ENCODE measurements at regions not wholly inside any gene's neighbourhood (a gene's known extent, or its start where the extent isn't known, plus 50 kb on each side); places are given as distances from the start of the nearest gene placed in this dataset.
"Not testable (repeated sequence)": the region's sequence is repeated elsewhere in the genome, so short reads cannot be mapped to it uniquely, and the experiment has no call there.

DNA sequence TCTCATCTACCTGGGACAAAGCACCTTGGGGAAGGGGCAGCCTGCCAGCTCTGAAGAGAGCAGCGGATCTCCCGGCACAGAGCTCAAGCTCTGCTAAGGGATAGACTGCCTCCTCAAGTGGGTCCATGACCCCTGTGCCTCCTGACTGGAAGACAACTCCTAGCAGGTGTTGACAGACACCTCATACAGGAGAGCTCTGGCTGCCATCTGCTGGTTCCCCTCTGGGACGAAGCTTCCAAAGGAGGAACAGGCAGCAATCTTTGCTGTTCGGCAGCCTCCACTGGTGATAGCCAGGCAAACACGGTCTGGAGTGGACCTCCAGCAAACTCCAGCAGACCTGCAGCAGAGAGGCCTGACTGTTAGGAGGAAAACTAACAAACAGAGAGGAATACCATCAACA lies 549.9 kb upstream of the LRATD1 start:
- no peaks in the 10 kb centered on the region for H3K36me3 ChIP-seq (ENCODE audit: control insufficient read depth, insufficient read depth, low read length)
- DNase-seq (ENCODE audit: low read depth, low spot score): no peak

DNA sequence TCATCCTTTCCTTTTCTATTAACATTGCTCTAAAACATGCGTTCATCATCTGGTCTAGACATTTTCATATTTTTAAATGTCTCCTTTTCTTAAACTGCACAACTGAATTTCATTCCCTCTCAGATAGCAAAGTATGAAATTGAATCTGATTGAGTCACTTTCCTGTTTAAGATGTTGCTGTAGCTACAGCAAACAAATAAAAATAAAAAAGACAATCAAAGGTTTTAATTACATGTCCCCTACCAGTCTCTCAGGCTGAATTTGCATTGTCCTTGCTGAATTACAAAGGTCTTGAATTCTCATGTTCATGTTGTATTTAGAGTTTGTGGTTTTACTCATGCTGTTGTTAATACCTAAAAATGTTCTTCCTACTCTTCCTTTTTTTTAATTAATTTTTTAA lies 537.9 kb upstream of the LRATD1 start:
- in situ Hi-C loops (cut with HindIII; ENCODE audit: low pct_unique_long_range_greater_than_20kb, low sequenced_read_pairs): no loop called here
- POLR2A ChIA-PET: no interaction called here
- TF ChIP-seq, protein P1, sequence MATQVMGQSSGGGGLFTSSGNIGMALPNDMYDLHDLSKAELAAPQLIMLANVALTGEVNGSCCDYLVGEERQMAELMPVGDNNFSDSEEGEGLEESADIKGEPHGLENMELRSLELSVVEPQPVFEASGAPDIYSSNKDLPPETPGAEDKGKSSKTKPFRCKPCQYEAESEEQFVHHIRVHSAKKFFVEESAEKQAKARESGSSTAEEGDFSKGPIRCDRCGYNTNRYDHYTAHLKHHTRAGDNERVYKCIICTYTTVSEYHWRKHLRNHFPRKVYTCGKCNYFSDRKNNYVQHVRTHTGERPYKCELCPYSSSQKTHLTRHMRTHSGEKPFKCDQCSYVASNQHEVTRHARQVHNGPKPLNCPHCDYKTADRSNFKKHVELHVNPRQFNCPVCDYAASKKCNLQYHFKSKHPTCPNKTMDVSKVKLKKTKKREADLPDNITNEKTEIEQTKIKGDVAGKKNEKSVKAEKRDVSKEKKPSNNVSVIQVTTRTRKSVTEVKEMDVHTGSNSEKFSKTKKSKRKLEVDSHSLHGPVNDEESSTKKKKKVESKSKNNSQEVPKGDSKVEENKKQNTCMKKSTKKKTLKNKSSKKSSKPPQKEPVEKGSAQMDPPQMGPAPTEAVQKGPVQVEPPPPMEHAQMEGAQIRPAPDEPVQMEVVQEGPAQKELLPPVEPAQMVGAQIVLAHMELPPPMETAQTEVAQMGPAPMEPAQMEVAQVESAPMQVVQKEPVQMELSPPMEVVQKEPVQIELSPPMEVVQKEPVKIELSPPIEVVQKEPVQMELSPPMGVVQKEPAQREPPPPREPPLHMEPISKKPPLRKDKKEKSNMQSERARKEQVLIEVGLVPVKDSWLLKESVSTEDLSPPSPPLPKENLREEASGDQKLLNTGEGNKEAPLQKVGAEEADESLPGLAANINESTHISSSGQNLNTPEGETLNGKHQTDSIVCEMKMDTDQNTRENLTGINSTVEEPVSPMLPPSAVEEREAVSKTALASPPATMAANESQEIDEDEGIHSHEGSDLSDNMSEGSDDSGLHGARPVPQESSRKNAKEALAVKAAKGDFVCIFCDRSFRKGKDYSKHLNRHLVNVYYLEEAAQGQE (IDR thresholded peaks at IDR 0.05; ENCODE audit: insufficient read depth in 1 of 2, low read depth in 2 of 2, low read length in 1 of 2): no peak
- no peak for TF ChIP-seq SIN3A (IDR thresholded peaks at IDR 0.05; ENCODE audit: borderline replicate concordance, insufficient read depth, low read depth, low read length)
- no peak for TF ChIP-seq TCF7L2 (IDR thresholded peaks at IDR 0.05; ENCODE audit: low read depth, low read length)
- no peak for TF ChIP-seq POLR2AphosphoS5 (IDR thresholded peaks at IDR 0.05; ENCODE audit: low read depth, low read length)
- TF ChIP-seq, protein P2, sequence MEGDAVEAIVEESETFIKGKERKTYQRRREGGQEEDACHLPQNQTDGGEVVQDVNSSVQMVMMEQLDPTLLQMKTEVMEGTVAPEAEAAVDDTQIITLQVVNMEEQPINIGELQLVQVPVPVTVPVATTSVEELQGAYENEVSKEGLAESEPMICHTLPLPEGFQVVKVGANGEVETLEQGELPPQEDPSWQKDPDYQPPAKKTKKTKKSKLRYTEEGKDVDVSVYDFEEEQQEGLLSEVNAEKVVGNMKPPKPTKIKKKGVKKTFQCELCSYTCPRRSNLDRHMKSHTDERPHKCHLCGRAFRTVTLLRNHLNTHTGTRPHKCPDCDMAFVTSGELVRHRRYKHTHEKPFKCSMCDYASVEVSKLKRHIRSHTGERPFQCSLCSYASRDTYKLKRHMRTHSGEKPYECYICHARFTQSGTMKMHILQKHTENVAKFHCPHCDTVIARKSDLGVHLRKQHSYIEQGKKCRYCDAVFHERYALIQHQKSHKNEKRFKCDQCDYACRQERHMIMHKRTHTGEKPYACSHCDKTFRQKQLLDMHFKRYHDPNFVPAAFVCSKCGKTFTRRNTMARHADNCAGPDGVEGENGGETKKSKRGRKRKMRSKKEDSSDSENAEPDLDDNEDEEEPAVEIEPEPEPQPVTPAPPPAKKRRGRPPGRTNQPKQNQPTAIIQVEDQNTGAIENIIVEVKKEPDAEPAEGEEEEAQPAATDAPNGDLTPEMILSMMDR (IDR thresholded peaks at IDR 0.05): no peak
- DNase-seq (ENCODE audit: low read depth, low spot score) (no peak), ATAC-seq (no peak)
- Histone ChIP-seq H3K27me3 (ENCODE audit: control insufficient read depth, insufficient read depth, low read length) (no peaks in the 10 kb centered on the region), H3K27ac (ENCODE audit: low read length) (no peak overlapping the region), H3K4me1 (ENCODE audit: control insufficient read depth, insufficient read depth, low read length) (no peaks in the 10 kb centered on the region), H3K4me3 (ENCODE audit: low read depth in 2 of 2, low read length in 2 of 2) (no peak overlapping the region), H3K36me3 (ENCODE audit: control insufficient read depth, insufficient read depth, low read length) (no peaks in the 10 kb centered on the region), H3K9me3 (ENCODE audit: control insufficient read depth, insufficient read depth, low read depth, low read length) (no peaks in the 10 kb centered on the region)
- CTCF ChIA-PET: no interaction called here
- intact Hi-C loops (cut with micrococcal nuclease; ENCODE audit: unreplicated experiment): no loop called here
- BruUV-seq (replicated peaks): no TSS peak

More for the DNA sequence above, 549.9 kb upstream of the LRATD1 start:
- POLR2A ChIA-PET: no interaction called here
- no peak for TF ChIP-seq SIN3A (IDR thresholded peaks at IDR 0.05; ENCODE audit: borderline replicate concordance, insufficient read depth, low read depth, low read length)
- TF ChIP-seq, protein P1 (IDR thresholded peaks at IDR 0.05; ENCODE audit: insufficient read depth in 1 of 2, low read depth in 2 of 2, low read length in 1 of 2): no peak
- TF ChIP-seq, protein P2 (IDR thresholded peaks at IDR 0.05): no peak
- TF ChIP-seq TCF7L2 (IDR thresholded peaks at IDR 0.05; ENCODE audit: low read depth, low read length): no peak
- Histone ChIP-seq H3K9me3 (ENCODE audit: control insufficient read depth, insufficient read depth, low read depth, low read length) (no peaks in the 10 kb centered on the region), H3K27me3 (ENCODE audit: control insufficient read depth, insufficient read depth, low read length) (no peaks in the 10 kb centered on the region), H3K27ac (ENCODE audit: low read length) (no peak overlapping the region), H3K4me3 (ENCODE audit: low read depth in 2 of 2, low read length in 2 of 2) (no peak overlapping the region), H3K4me1 (ENCODE audit: control insufficient read depth, insufficient read depth, low read length) (no peaks in the 10 kb centered on the region)
- ATAC-seq: no peak
- intact Hi-C loops (cut with micrococcal nuclease; ENCODE audit: unreplicated experiment) (no loop called here), in situ Hi-C loops (cut with HindIII; ENCODE audit: low pct_unique_long_range_greater_than_20kb, low sequenced_read_pairs) (no loop called here)
- BruUV-seq (replicated peaks): no TSS peak
- CTCF ChIA-PET: no interaction called here

DNA sequence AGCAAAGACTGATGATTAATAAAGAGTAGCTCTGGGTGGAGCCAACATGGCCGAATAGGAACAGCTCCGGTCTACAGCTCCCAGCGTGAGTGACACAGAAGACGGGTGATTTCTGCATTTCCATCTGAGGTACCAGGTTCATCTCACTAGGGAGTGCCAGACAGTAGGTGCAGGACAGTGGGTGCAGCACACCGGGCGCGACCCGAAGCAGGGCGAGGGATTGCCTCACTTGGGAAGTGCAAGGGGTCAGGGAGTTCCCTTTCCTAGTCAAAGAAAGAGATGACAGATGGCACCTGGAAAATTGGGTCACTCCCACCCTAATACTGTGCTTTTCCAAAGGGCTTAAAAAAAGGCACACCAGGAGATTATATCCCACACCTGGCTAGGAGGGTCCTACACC lies 533.4 kb upstream of the LRATD1 start:
- H3K4me3 ChIP-seq (ENCODE audit: low read depth in 2 of 2, low read length in 2 of 2); CTCF ChIA-PET; DNase-seq (ENCODE audit: low read depth, low spot score); ATAC-seq; POLR2A ChIA-PET; H3K9me3 ChIP-seq (ENCODE audit: control insufficient read depth, insufficient read depth, low read depth, low read length); H3K27me3 ChIP-seq (ENCODE audit: control insufficient read depth, insufficient read depth, low read length); BruUV-seq (replicated peaks); in situ Hi-C loops (cut with HindIII; ENCODE audit: low pct_unique_long_range_greater_than_20kb, low sequenced_read_pairs); intact Hi-C loops (cut with micrococcal nuclease; ENCODE audit: unreplicated experiment); H3K27ac ChIP-seq (ENCODE audit: low read length); H3K4me1 ChIP-seq (ENCODE audit: control insufficient read depth, insufficient read depth, low read length); H3K36me3 ChIP-seq (ENCODE audit: control insufficient read depth, insufficient read depth, low read length): not testable (repeated sequence)

All from Panc1 (cell line).